Uterus (tissue), 2 donors: ENCODE measurements at regions not wholly inside any gene's neighbourhood (a gene's known extent, or its start where the extent isn't known, plus 50 kb on each side); places are given as distances from the start of the nearest gene placed in this dataset.

Experiments used
- CTCF ChIP-seq, 4 experiments: fragments of 200-600 bp in 2 of 4; fragments of 450-650 bp in 2 of 4; sonication (generic) in 2 of 4; IDR thresholded peaks; one replicate each; pipeline ENCODE4 v1.5.1; 2016 to 2019; ENCODE audit warnings: antibody characterized with exemption in 4 of 4, mild to moderate bottlenecking in 2 of 4, moderate library complexity in 1 of 4
- POLR2A ChIP-seq, 2 donors: fragments of 450-650 bp; IDR thresholded peaks; one replicate each; pipeline ENCODE4 v1.6.1; 2016; ENCODE audit warnings: antibody characterized with exemption in 2 of 2, mild to moderate bottlenecking in 1 of 2, moderate library complexity in 1 of 2

- no peak for TF ChIP-seq CTCF (IDR thresholded peaks at IDR 0.05)
- TF ChIP-seq POLR2A (IDR thresholded peaks at IDR 0.05) = no peak
These were observed 581.6 kb downstream of the NPHP4 start for GRCh38 chr1:5410652-5411051.
